ENCODE measurements at regions not wholly inside any gene's neighbourhood (a gene's known extent, or its start where the extent isn't known, plus 50 kb on each side); places are given as distances from the start of the nearest gene placed in this dataset.

- H3K36me3 Mint-ChIP-seq (ENCODE audit: insufficient read depth in 2 of 2), result no peaks in the 10 kb centered on the region
- H3K9me3 Mint-ChIP-seq, result no peaks in the 10 kb centered on the region
- H3K4me1 Mint-ChIP-seq (ENCODE audit: low read depth), result peaks cover 6% of the 10 kb centered on the region
- H3K27me3 Mint-ChIP-seq (ENCODE audit: low read depth), result no peaks in the 10 kb centered on the region
- H3K4me3 Mint-ChIP-seq, result no peak overlapping the region
- ATAC-seq (replicated peaks in 1 of 2), result no peak
- no peak overlapping the region for H3K27ac Mint-ChIP-seq
- no peak for DNase-seq
These were observed 100.2 kb upstream of the SESN3 start for GRCh38 chr11:95331161-95331560.

DNA sequence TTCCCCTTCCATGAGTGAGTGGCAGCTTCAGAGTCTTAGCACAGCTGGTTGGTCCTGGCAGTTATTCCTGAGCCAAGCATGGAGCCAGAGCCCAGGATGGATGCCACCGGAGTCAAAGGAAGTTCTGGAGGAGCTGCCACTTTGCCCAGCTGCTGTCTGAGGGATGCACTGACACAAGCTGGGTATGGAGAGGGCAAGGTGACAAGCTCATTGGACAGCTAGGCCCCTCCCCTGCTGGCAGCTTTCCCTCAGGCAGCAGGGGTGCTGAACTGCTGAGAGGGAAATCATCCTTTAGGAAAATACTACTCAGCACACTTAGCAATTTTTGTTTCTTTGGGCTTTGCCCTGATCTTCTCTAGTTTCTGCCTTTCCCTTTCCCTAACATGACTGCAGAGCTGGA lies 99.3 kb upstream of the SESN3 start:
- peaks cover 6% of the 10 kb centered on the region for H3K4me1 Mint-ChIP-seq (ENCODE audit: low read depth)
- no peaks in the 10 kb centered on the region for H3K9me3 Mint-ChIP-seq
- DNase-seq, result no peak
- no peak overlapping the region for H3K27ac Mint-ChIP-seq
- no peak overlapping the region for H3K4me3 Mint-ChIP-seq
- no peaks in the 10 kb centered on the region for H3K36me3 Mint-ChIP-seq (ENCODE audit: insufficient read depth in 2 of 2)
- ATAC-seq (replicated peaks in 1 of 2), result no peak
- H3K27me3 Mint-ChIP-seq (ENCODE audit: low read depth), result no peaks in the 10 kb centered on the region

GRCh38 chr11:95327273-95327948 lies 96.4 kb upstream of the SESN3 start:
- no peak overlapping the region for H3K4me3 Mint-ChIP-seq
- no peaks in the 10 kb centered on the region for H3K27me3 Mint-ChIP-seq (ENCODE audit: low read depth)
- H3K4me1 Mint-ChIP-seq (ENCODE audit: low read depth), result peaks cover 9% of the 10 kb centered on the region
- H3K36me3 Mint-ChIP-seq (ENCODE audit: insufficient read depth in 2 of 2), result no peaks in the 10 kb centered on the region
- H3K9me3 Mint-ChIP-seq, result no peaks in the 10 kb centered on the region
- no peak overlapping the region for H3K27ac Mint-ChIP-seq
- DNase-seq, result no peak
- ATAC-seq (replicated peaks in 1 of 2), result no peak

DNA sequence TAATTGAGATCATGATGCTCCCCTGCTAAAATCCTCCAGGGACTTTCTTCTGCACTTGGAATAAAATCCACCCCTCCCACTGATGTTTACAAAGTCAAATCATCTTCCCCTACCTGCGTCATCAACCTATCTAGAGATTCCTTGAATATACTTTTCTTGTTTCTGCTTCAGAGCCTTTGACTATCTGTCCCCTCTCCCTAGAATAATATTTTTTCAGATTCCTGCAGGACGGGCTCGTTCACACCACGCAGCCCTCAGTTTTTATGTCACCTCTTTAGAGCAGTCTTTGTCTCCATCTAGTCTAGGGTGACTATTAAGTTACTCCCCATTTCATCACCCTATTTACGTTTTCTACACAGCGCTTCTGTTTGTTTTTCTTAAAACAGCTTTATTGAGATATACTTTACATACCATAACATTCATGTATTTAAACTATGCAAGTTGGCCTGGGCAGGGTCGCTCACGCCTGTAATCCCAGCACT lies 94.8 kb upstream of the SESN3 start:
- H3K27ac Mint-ChIP-seq, result no peak overlapping the region
- H3K4me1 Mint-ChIP-seq (ENCODE audit: low read depth), result peaks cover 11% of the 10 kb centered on the region
- H3K36me3 Mint-ChIP-seq (ENCODE audit: insufficient read depth in 2 of 2), result no peaks in the 10 kb centered on the region
- ATAC-seq (replicated peaks in 1 of 2) (no peak), DNase-seq (no peak)
- H3K9me3 Mint-ChIP-seq, result no peaks in the 10 kb centered on the region
- H3K27me3 Mint-ChIP-seq (ENCODE audit: low read depth), result no peaks in the 10 kb centered on the region
- no peak overlapping the region for H3K4me3 Mint-ChIP-seq

DNA sequence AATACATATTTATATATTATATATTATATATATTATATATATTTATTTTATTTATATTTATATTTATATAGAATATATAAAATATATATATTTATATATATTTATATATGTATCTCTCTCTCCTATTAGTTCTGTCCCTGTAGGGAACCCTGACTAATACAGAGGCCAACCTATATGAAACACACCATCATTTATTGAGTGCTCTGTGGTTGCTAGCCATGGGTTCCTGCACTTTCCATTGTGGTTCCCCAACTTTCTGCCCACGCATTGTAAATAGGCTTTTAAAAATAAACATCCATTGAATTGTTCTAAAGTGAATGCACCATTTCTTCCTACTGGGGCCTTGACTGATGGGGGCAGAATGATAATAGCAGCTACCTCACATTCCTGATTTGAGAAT lies 93.8 kb upstream of the SESN3 start:
- H3K27me3 Mint-ChIP-seq (ENCODE audit: low read depth), result no peaks in the 10 kb centered on the region
- no peak overlapping the region for H3K4me3 Mint-ChIP-seq
- H3K27ac Mint-ChIP-seq, result no peak overlapping the region
- H3K36me3 Mint-ChIP-seq (ENCODE audit: insufficient read depth in 2 of 2), result no peaks in the 10 kb centered on the region
- H3K4me1 Mint-ChIP-seq (ENCODE audit: low read depth), result peaks cover 11% of the 10 kb centered on the region
- no peaks in the 10 kb centered on the region for H3K9me3 Mint-ChIP-seq
- no peak for ATAC-seq (replicated peaks in 1 of 2)
- DNase-seq, result no peak

GRCh38 chr11:95322539-95322938 lies 91.5 kb upstream of the SESN3 start:
- no peaks in the 10 kb centered on the region for H3K9me3 Mint-ChIP-seq
- peaks cover 5% of the 10 kb centered on the region for H3K4me1 Mint-ChIP-seq (ENCODE audit: low read depth)
- H3K36me3 Mint-ChIP-seq (ENCODE audit: insufficient read depth in 2 of 2), result no peaks in the 10 kb centered on the region
- H3K27ac Mint-ChIP-seq, result no peak overlapping the region
- ATAC-seq (replicated peaks in 1 of 2) (no peak), DNase-seq (no peak)
- no peak overlapping the region for H3K4me3 Mint-ChIP-seq
- no peaks in the 10 kb centered on the region for H3K27me3 Mint-ChIP-seq (ENCODE audit: low read depth)

DNA sequence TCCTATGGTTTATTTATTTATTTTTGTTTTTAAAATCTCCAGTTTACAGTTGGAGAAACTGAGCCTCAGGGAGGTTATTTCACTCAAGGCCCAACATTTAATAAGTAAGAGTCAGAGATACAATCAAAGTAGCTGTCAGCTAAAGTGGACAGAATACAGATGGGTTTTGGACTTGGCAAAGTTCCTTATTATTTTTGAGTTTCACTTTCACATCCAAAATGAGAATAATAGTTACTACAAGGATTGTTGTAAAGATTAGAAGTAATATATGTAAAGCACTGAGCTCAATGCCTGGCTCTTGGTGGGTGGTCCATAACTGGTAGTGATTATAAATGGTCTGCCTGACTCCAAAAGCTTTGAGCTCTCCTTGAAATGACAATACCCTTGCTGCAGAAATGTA lies 87.5 kb upstream of the SESN3 start:
- Mint-ChIP-seq H3K4me1 (ENCODE audit: low read depth) (peaks cover 5% of the 10 kb centered on the region), H3K36me3 (ENCODE audit: insufficient read depth in 2 of 2) (no peaks in the 10 kb centered on the region), H3K4me3 (no peak overlapping the region), H3K27me3 (ENCODE audit: low read depth) (no peaks in the 10 kb centered on the region), H3K9me3 (no peaks in the 10 kb centered on the region), H3K27ac (no peak overlapping the region)
- DNase-seq (no peak), ATAC-seq (replicated peaks in 1 of 2) (no peak)

- peaks cover 4% of the 10 kb centered on the region for H3K4me1 Mint-ChIP-seq (ENCODE audit: low read depth)
- ATAC-seq (replicated peaks in 1 of 2), result no peak
- no peak overlapping the region for H3K4me3 Mint-ChIP-seq
- no peak overlapping the region for H3K27ac Mint-ChIP-seq
- no peaks in the 10 kb centered on the region for H3K36me3 Mint-ChIP-seq (ENCODE audit: insufficient read depth in 2 of 2)
- H3K9me3 Mint-ChIP-seq, result no peaks in the 10 kb centered on the region
- H3K27me3 Mint-ChIP-seq (ENCODE audit: low read depth), result no peaks in the 10 kb centered on the region
- DNase-seq, result no peak
These were observed 77.6 kb upstream of the SESN3 start for GRCh38 chr11:95308512-95309035.

- Mint-ChIP-seq H3K36me3 (ENCODE audit: insufficient read depth in 2 of 2) (no peaks in the 10 kb centered on the region), H3K9me3 (no peaks in the 10 kb centered on the region), H3K4me3 (no peak overlapping the region), H3K27me3 (ENCODE audit: low read depth) (peaks cover 8% of the 10 kb centered on the region), H3K4me1 (ENCODE audit: low read depth) (peaks cover 4% of the 10 kb centered on the region), H3K27ac (no peak overlapping the region)
- DNase-seq (no peak), ATAC-seq (replicated peaks in 1 of 2) (no peak)
These were observed 76.3 kb upstream of the SESN3 start for GRCh38 chr11:95307286-95307685.

GRCh38 chr11:95306801-95307200 lies 75.8 kb upstream of the SESN3 start:
- Mint-ChIP-seq H3K4me3 (no peak overlapping the region), H3K9me3 (no peaks in the 10 kb centered on the region), H3K27ac (no peak overlapping the region), H3K4me1 (ENCODE audit: low read depth) (peaks cover 4% of the 10 kb centered on the region), H3K36me3 (ENCODE audit: insufficient read depth in 2 of 2) (no peaks in the 10 kb centered on the region), H3K27me3 (ENCODE audit: low read depth) (peaks cover 10% of the 10 kb centered on the region)
- DNase-seq (no peak), ATAC-seq (replicated peaks in 1 of 2) (no peak)

DNA sequence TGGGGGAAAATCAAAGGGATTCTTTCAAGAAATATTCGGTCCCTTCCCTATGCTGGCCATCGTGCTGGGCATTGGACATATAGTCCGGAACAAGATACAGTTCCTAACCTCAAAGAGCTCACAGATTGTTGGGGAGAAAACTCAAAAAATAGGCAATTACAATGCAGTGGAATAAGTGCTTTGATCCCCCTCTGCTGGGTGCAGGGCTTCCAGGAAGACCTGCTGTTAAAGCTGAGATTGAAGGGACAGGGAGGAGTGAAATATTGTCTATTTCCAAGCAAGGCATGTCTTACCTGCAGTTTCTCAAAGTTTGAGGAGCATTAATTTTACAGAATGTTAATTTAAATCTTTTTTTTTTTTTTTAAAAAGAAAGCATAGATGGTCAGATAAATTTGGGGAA lies 75.1 kb upstream of the SESN3 start:
- ATAC-seq (replicated peaks in 1 of 2), result no peak

GRCh38 chr11:95305705-95306104 lies 74.7 kb upstream of the SESN3 start:
- Mint-ChIP-seq H3K27ac (no peak overlapping the region), H3K27me3 (ENCODE audit: low read depth) (peaks cover 10% of the 10 kb centered on the region), H3K4me3 (no peak overlapping the region), H3K9me3 (no peaks in the 10 kb centered on the region), H3K36me3 (ENCODE audit: insufficient read depth in 2 of 2) (no peaks in the 10 kb centered on the region), H3K4me1 (ENCODE audit: low read depth) (peaks cover 4% of the 10 kb centered on the region)
- no peak for DNase-seq
- ATAC-seq (replicated peaks in 1 of 2), result no peak

More for the DNA sequence above, 75.1 kb upstream of the SESN3 start:
- no peaks in the 10 kb centered on the region for H3K36me3 Mint-ChIP-seq (ENCODE audit: insufficient read depth in 2 of 2)
- H3K4me3 Mint-ChIP-seq, result no peak overlapping the region
- peaks cover 4% of the 10 kb centered on the region for H3K4me1 Mint-ChIP-seq (ENCODE audit: low read depth)
- no peak for DNase-seq
- no peak overlapping the region for H3K27ac Mint-ChIP-seq
- H3K27me3 Mint-ChIP-seq (ENCODE audit: low read depth), result peaks cover 10% of the 10 kb centered on the region
- H3K9me3 Mint-ChIP-seq, result no peaks in the 10 kb centered on the region

- peaks cover 4% of the 10 kb centered on the region for H3K4me1 Mint-ChIP-seq (ENCODE audit: low read depth)
- DNase-seq, result no peak
- H3K27me3 Mint-ChIP-seq (ENCODE audit: low read depth), result peaks cover 10% of the 10 kb centered on the region
- H3K4me3 Mint-ChIP-seq, result no peak overlapping the region
- H3K27ac Mint-ChIP-seq, result no peak overlapping the region
- ATAC-seq (replicated peaks in 1 of 2), result no peak
- no peaks in the 10 kb centered on the region for H3K36me3 Mint-ChIP-seq (ENCODE audit: insufficient read depth in 2 of 2)
- no peaks in the 10 kb centered on the region for H3K9me3 Mint-ChIP-seq
These were observed 73.8 kb upstream of the SESN3 start for GRCh38 chr11:95304777-95305176.

GRCh38 chr11:95302211-95302610 lies 71.2 kb upstream of the SESN3 start:
- H3K27ac Mint-ChIP-seq, result no peak overlapping the region
- no peaks in the 10 kb centered on the region for H3K9me3 Mint-ChIP-seq
- H3K27me3 Mint-ChIP-seq (ENCODE audit: low read depth), result peaks cover 10% of the 10 kb centered on the region
- no peak overlapping the region for H3K4me3 Mint-ChIP-seq
- H3K36me3 Mint-ChIP-seq (ENCODE audit: insufficient read depth in 2 of 2), result no peaks in the 10 kb centered on the region
- no peak for ATAC-seq (replicated peaks in 1 of 2)
- H3K4me1 Mint-ChIP-seq (ENCODE audit: low read depth), result peaks cover 23% of the 10 kb centered on the region
- no peak for DNase-seq
